ELR (cell line): ENCODE measurements at regions not wholly inside any gene's neighbourhood (a gene's known extent, or its start where the extent isn't known, plus 50 kb on each side); places are given as distances from the start of the nearest gene placed in this dataset.

Source experiments
- DNase-seq: peaks from one replicate; pipeline ENCODE4 v3.0.0-alpha.2; 2015; ENCODE audit warnings: low read depth

- no peak for DNase-seq
Observed at GRCh38 chr11:107140983-107141382, 122.7 kb upstream of the GUCY1A2 start.

GRCh38 chr11:107139396-107139795, 121.1 kb upstream of the GUCY1A2 start:
- DNase-seq: no peak

GRCh38 chr11:107136892-107137291, 118.6 kb upstream of the GUCY1A2 start:
- no peak for DNase-seq

DNA sequence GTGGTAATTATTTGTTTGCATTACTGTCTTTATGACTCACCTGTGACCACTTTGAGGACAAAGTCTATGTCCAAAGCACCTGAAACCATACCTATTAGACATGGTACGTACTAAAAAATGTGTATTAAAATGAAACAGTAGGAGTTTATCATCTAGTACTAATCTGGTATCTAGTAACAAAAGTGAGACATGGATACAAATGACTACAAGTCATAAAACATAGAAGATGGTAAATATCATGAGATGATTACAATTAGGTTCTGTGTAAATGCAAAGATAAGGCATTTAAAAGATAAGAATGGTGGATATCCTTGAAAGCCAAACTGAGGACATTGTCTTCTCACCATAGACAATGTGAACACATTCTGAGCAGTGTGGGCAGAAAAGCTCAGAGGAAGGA, 113.5 kb upstream of the GUCY1A2 start:
- no peak for DNase-seq

DNA sequence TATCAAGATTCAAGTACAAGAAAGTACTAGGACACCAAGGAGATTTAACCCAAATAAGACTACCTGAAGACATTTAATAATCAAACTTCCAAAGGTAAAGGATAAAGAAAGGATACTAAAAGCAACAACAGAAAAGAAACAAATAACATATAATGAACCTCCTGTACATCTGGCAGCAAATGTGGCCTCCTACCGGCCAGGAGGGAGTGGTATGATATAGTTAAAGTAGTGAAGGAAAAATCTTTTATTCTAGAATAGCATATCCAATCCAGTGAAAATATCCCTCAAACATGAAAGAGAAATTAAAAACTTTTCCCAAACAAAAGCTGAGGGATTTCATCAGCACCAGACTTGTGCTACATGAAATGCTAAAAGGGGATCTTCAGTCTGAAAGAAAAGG, 104.7 kb upstream of the GUCY1A2 start:
- peak; percentile 22 for DNase-seq

DNA sequence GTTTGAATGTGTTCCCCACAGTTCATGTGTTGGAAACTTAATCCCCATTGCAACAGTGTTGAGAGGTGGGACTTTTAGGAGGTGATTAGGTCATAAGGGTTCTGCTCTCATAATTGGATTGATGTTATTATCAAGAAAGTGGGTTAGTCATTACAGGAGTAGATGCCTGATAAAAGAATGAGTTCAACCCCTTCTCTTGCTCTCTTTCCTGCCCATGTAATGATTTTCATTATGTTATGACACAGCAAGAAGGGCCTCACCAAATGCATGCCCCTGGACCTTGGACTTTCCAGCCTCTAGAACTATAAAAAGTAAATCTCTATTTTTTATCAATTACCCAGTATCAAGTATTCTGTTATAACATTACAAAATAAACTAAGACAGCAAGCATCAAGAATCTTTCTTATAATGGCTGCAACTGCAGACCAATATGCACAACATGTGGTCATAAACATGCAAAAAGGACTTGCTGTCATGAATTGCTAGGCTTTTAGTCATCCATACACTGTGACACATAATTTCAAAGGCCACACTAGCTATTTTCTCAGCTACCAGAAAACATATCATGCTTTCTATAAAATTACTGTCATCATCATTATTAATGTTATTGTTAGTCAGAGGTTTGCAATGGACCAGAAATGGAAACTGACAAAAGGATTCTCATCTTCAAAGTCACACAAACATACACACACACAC, 99.9 kb upstream of the GUCY1A2 start:
- DNase-seq: peak; percentile 45

DNA sequence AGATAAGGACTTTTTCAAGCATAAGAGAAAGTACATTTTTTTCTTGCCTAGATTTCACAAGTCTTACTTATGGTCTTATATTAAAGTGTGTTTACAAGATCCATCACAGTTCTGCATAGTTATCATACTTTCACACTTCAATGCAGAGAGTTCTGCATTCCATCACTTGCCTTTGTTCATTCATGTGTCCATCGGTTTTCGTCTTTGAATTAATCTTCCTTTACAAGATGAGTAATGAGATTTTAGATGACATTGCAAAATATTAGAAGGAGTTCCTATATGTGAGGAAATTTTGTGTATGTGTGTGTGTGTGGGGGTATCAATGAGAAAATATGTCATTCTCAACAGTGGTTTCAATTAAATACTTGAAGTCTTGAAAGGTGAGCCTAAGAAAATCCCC, 98.1 kb upstream of the GUCY1A2 start:
- DNase-seq: no peak

- DNase-seq: no peak
Observed at GRCh38 chr11:107102692-107103477, 84.6 kb upstream of the GUCY1A2 start.

DNA sequence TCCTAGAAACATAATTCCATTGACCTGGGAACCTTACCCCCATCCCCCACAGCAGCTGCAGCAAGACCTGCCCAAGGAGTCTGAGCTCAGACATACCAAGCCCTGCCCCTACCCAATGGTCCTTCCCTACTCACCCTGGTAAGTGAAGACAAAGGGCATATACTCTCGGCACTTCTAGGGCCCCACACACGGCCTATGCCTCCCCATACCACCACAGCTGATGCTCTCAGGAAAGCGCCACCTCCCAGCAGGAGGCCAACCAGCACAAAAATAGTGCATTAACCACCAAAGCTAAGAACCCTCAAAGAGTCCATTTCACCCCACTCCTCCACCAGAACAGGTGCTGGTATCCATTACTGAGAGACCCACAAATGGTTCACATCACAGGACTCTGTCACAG, 74.4 kb upstream of the GUCY1A2 start:
- DNase-seq: no peak

DNA sequence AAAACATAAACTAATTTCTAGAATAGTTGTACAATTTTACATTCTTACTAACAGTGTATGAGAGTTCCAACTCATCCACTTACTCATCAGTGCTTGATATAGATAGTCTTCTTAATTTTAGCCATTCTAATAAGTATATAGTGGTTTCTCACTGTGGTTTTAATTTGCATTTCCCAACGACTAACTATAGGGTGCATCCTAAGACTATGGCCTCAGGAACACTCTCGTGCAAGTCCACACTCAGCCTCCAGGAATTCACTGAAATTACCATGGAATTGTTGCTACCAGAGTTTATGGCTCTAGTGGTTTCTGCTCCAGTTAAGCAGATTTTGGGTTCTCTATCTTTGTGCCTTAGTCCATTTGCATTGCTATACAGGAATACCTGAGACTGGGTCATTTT, 60.1 kb upstream of the GUCY1A2 start:
- peak; percentile 18 for DNase-seq

GRCh38 chr11:107076832-107077231, 58.6 kb upstream of the GUCY1A2 start:
- no peak for DNase-seq

- no peak for DNase-seq
Observed at GRCh38 chr11:107071129-107071528, 52.9 kb upstream of the GUCY1A2 start.
